K562 (cell line): ENCODE measurements at regions not wholly inside any gene's neighbourhood (a gene's known extent, or its start where the extent isn't known, plus 50 kb on each side); places are given as distances from the start of the nearest gene placed in this dataset.

Experiments
- ATAC-seq: fragments of 200-7000 bp; cut with Tn5 transposase; 3 replicates; pipeline ENCODE4 v1.9.1; 2020; ENCODE audit warnings: moderate library complexity
- BruUV-seq: library from RNA; stranded (reverse); fragments of 400-500 nt; replicated peaks from 2 replicates; lab custom pipeline; 2021; lab: Mats Ljungman, UMichigan
- CTCF ChIA-PET: fragments of 300-600 bp; formaldehyde crosslinking; extraction: SDS; loops from one replicate; lab custom pipeline; 2021; ENCODE audit warnings: low intra/inter-chr PET ratio; lab: Yijun Ruan, JAX
- POLR2A ChIA-PET: fragments of 300-600, 350-650 bp; sonication (Branson Sonifier 250); formaldehyde crosslinking; extraction: SDS; loops from one replicate; lab custom pipeline; 2021; ENCODE audit warnings: antibody characterized with exemption, inconsistent platforms; lab: Yijun Ruan, JAX
- DNase-seq, 4 experiments: peaks; one replicate each; pipeline versions ENCODE4 v3.0.0 to v3.0.0-alpha.2; 2011 to 2018; ENCODE audit warnings: low spot score in 3 of 4, mixed read lengths in 3 of 4; ENCODE audit errors: extremely low read depth in 1 of 4
- FAIRE-seq: peaks from 2 replicates; lab custom pipeline; 2011; peaks lifted over from hg19 to GRCh38; lab: Jason Lieb, UNC
- H2AFZ ChIP-seq: 2 replicates; pipeline ENCODE4 v1.6.0; 2011; ENCODE audit warnings: low read depth, low read length, control low read depth, inconsistent platforms
- H3K27ac ChIP-seq: fragments of 200-600 bp; 3 replicates; pipeline ENCODE4 v1.8.0; 2011; ENCODE audit warnings: low read depth, mild to moderate bottlenecking, control low read depth, inconsistent platforms, low read length, moderate library complexity, mixed read lengths; ENCODE audit errors: extremely low read depth
- H3K27me3 ChIP-seq, 2 experiments: fragments of 300-600 bp in 1 of 2; 2 replicates in 1 of 2; 3 replicates in 1 of 2; pipeline versions ENCODE4 v1.6.0 to v1.8.0; 2011; ENCODE audit warnings: inconsistent platforms in 2 of 2, low read length in 2 of 2, mild to moderate bottlenecking in 1 of 2, mixed read lengths in 1 of 2, moderate library complexity in 1 of 2; ENCODE audit not compliant: control insufficient read depth in 2 of 2, insufficient read depth in 2 of 2
- H3K36me3 ChIP-seq: fragments of 300-600 bp; 3 replicates; pipeline ENCODE4 v1.8.0; 2011; ENCODE audit warnings: mild to moderate bottlenecking, low read length, inconsistent platforms; ENCODE audit not compliant: control insufficient read depth, insufficient read depth
- H3K4me1 ChIP-seq, 2 experiments: fragments of 200-600 bp in 1 of 2; replicated peaks in 1 of 2; 2 replicates in 1 of 2; 3 replicates in 1 of 2; pipeline versions ENCODE4 v1.5.1 to v1.8.0; 2011; ENCODE audit warnings: inconsistent platforms in 2 of 2, low read length in 2 of 2, mild to moderate bottlenecking in 1 of 2, mixed read lengths in 1 of 2, moderate library complexity in 1 of 2; ENCODE audit not compliant: control insufficient read depth in 2 of 2, insufficient read depth in 2 of 2
- H3K4me2 ChIP-seq: 2 replicates; pipeline ENCODE4 v1.6.1; 2011; ENCODE audit warnings: low read length, control low read depth, inconsistent platforms, mixed read lengths; ENCODE audit not compliant: insufficient read depth
- H3K4me3 ChIP-seq: fragments of 200-600 bp; sonication (generic), shearing (Covaris generic); 2 replicates; pipeline ENCODE4 v1.5.1; 2016; ENCODE audit warnings: control low read depth, inconsistent platforms
- H3K79me2 ChIP-seq: fragments of 200-600 bp; 3 replicates; pipeline ENCODE4 v1.8.0; 2011; ENCODE audit warnings: low read length, inconsistent platforms; ENCODE audit not compliant: control insufficient read depth, insufficient read depth
- H3K9ac ChIP-seq, 2 experiments: 2 replicates each; pipeline versions ENCODE4 v1.6.0 to v1.6.1; 2011; ENCODE audit warnings: low read depth in 2 of 2, low read length in 2 of 2, control low read depth in 1 of 2, inconsistent platforms in 1 of 2, mild to moderate bottlenecking in 1 of 2, mixed read lengths in 1 of 2; ENCODE audit not compliant: insufficient read depth in 1 of 2
- H3K9me1 ChIP-seq: one replicate; pipeline ENCODE4 v1.6.0; 2011; ENCODE audit warnings: inconsistent platforms, mild to moderate bottlenecking, low read length, moderate library complexity; ENCODE audit not compliant: control insufficient read depth, insufficient read depth
- H3K9me3 ChIP-seq: replicated peaks from 2 replicates; pipeline ENCODE4 v1.5.1; 2011; ENCODE audit warnings: low read depth, low read length, inconsistent platforms; ENCODE audit not compliant: control insufficient read depth, insufficient read depth
- H4K20me1 ChIP-seq: replicated peaks from 2 replicates; pipeline ENCODE4 v1.6.1; 2011; ENCODE audit warnings: low read length, inconsistent platforms, mixed read lengths; ENCODE audit not compliant: control insufficient read depth, insufficient read depth
- FOXM1 ChIP-seq, 2 experiments: fragments of 450-650 bp in 1 of 2; sonication (generic) in 1 of 2; formaldehyde crosslinking in 1 of 2; IDR thresholded peaks; 2 replicates each; pipeline versions ENCODE4 v1.6.1 to v1.9.0; 2017 to 2022; ENCODE audit warnings: low read depth in 2 of 2, mild to moderate bottlenecking in 2 of 2, missing genetic modification reagents in 1 of 2, moderate library complexity in 1 of 2
- HDAC8 ChIP-seq: fragments of 450-650 bp; IDR thresholded peaks from 2 replicates; pipeline ENCODE4 v1.6.1; 2016; ENCODE audit warnings: mild to moderate bottlenecking, missing genetic modification characterization, moderate library complexity, missing compliant biosample characterization
- MCM5 ChIP-seq: fragments of 450-650 bp; IDR thresholded peaks from 2 replicates; pipeline ENCODE4 v1.6.1; 2016; ENCODE audit warnings: low read depth
- PHB2 ChIP-seq: fragments of 450-650 bp; IDR thresholded peaks from 2 replicates; pipeline ENCODE4 v1.6.1; 2017; ENCODE audit warnings: low read depth
- POLR3A ChIP-seq: IDR thresholded peaks from 2 replicates; pipeline ENCODE4 v1.6.1; 2011; ENCODE audit warnings: borderline replicate concordance, mild to moderate bottlenecking, moderate library complexity; ENCODE audit not compliant: insufficient read length, insufficient read depth; ENCODE audit errors: extremely low read depth
- SFPQ ChIP-seq: fragments of 200-400 bp; formaldehyde crosslinking; IDR thresholded peaks from 2 replicates; pipeline ENCODE4 v1.6.1; 2017; ENCODE audit warnings: mild to moderate bottlenecking, low read depth, low read length, moderate library complexity
- USF1 ChIP-seq: sonication (generic); formaldehyde crosslinking; IDR thresholded peaks from 2 replicates; pipeline ENCODE4 v1.9.0; 2022; ENCODE audit warnings: mild to moderate bottlenecking, missing genetic modification reagents
- ZBED1 ChIP-seq: IDR thresholded peaks from 2 replicates; pipeline ENCODE4 v1.6.1; 2014
- ZBTB26 ChIP-seq: fragments of 450-650 bp; formaldehyde crosslinking; IDR thresholded peaks from 2 replicates; pipeline ENCODE4 v1.4.0; 2022; ENCODE audit warnings: missing genetic modification characterization
- ZFPM2 ChIP-seq: fragments of 250-450 bp; sonication (Bioruptor Pico); IDR thresholded peaks from 2 replicates; pipeline ENCODE4 v1.5.1; 2022; ENCODE audit warnings: mild to moderate bottlenecking
- ZNF431 ChIP-seq: sonication (generic); formaldehyde crosslinking; IDR thresholded peaks from 2 replicates; pipeline ENCODE4 v1.8.0; 2022; ENCODE audit warnings: mild to moderate bottlenecking, missing genetic modification reagents
- ZNF696 ChIP-seq: fragments of 250-450 bp; sonication (Bioruptor Pico); conservative IDR thresholded peaks from 2 replicates; pipeline ENCODE4 v1.4.0; 2020; ENCODE audit warnings: mild to moderate bottlenecking, moderate library complexity
- WGBS: fragments of 100-300 bp; shearing (Covaris generic); methylation state at CpG from one replicate; pipeline ENCODE4 v1.1.6; 2016; ENCODE audit warnings: low coverage, mixed read lengths; ENCODE audit not compliant: insufficient coverage; ENCODE audit errors: missing lambda C conversion rate; 5-methylcytosine and 5-hydroxymethylcytosine counted together
- in situ Hi-C: fragments of 300-500 bp; cut with MboI; formaldehyde crosslinking; loops from 4 replicates; pipeline ENCODE4 v1.15.0; 2018; ENCODE audit warnings: inconsistent platforms, mixed read lengths
- intact Hi-C: fragments of 100-400 bp; cut with micrococcal nuclease; formaldehyde crosslinking; loops from 2 replicates; pipeline ENCODE4 v1.14.2; 2022

- H3K79me2 ChIP-seq: no peaks in the 10 kb centered on the region
- BruUV-seq: no TSS peak
- no peaks in the 10 kb centered on the region for H3K27me3 ChIP-seq
- no peaks in the 10 kb centered on the region for H3K36me3 ChIP-seq
- no peak overlapping the region for H3K4me3 ChIP-seq
- H3K9me1 ChIP-seq: no peaks in the 10 kb centered on the region
- in situ Hi-C loops: no loop called here
- H3K4me2 ChIP-seq: no peak overlapping the region
- intact Hi-C loops: no loop called here
- no peaks in the 10 kb centered on the region for H3K9me3 ChIP-seq
- no peaks in the 10 kb centered on the region for H4K20me1 ChIP-seq
- TF ChIP-seq PHB2: no peak
- no peak for TF ChIP-seq FOXM1 (IDR thresholded peaks at IDR 0.05; ENCODE audit: low read depth)
- TF ChIP-seq FOXM1 (CRISPR knock-in tag; IDR thresholded peaks at IDR 0.05; ENCODE audit: low read depth): no peak
- no peak for TF ChIP-seq HDAC8 (tag)
- TF ChIP-seq MCM5: no peak
- WGBS: 13% methylated on average over 3 of the region's 3 CpGs
- no peak overlapping the region for H2AFZ ChIP-seq
- no peak for DNase-seq
- no peaks in the 10 kb centered on the region for H3K4me1 ChIP-seq
- no peak for FAIRE-seq
- no peak overlapping the region for H3K27ac ChIP-seq
- H3K9ac ChIP-seq: no peak overlapping the region
- CTCF ChIA-PET: no interaction called here
- no peak for ATAC-seq
- POLR2A ChIA-PET: no interaction called here
These were observed 1005.0 kb downstream of the GALC start for GRCh38 chr14:86987966-86988365.

GRCh38 chr14:86973177-86973576 is 1019.8 kb downstream of the GALC start:
- no peaks in the 10 kb centered on the region for H3K9me3 ChIP-seq
- H3K79me2 ChIP-seq: no peaks in the 10 kb centered on the region
- DNase-seq (no peak), ATAC-seq (no peak), FAIRE-seq (no peak)
- H3K4me3 ChIP-seq: no peak overlapping the region
- H3K27ac ChIP-seq: no peak overlapping the region
- H3K4me1 ChIP-seq: no peaks in the 10 kb centered on the region
- no peaks in the 10 kb centered on the region for H3K9me1 ChIP-seq
- CTCF ChIA-PET: no interaction called here
- H3K36me3 ChIP-seq: no peaks in the 10 kb centered on the region
- intact Hi-C loops (no loop called here), in situ Hi-C loops (no loop called here)
- no peak overlapping the region for H3K9ac ChIP-seq
- BruUV-seq: no TSS peak
- 17% methylated on average over 1 of the region's 1 CpG for WGBS
- H2AFZ ChIP-seq: no peak overlapping the region
- no peaks in the 10 kb centered on the region for H4K20me1 ChIP-seq
- H3K27me3 ChIP-seq: no peaks in the 10 kb centered on the region
- H3K4me2 ChIP-seq: no peak overlapping the region
- POLR2A ChIA-PET: no interaction called here
- TF ChIP-seq ZNF696 (CRISPR knock-in tag): no peak
- TF ChIP-seq ZBED1: no peak
- TF ChIP-seq ZNF431: no peak
- TF ChIP-seq POLR3A: no peak
- TF ChIP-seq ZBTB26 (CRISPR knock-in tag): no peak
- TF ChIP-seq USF1: no peak
- no peak for TF ChIP-seq SFPQ
- no peak for TF ChIP-seq ZFPM2
